ENCODE measurements at regions not wholly inside any gene's neighbourhood (a gene's known extent, or its start where the extent isn't known, plus 50 kb on each side); places are given as distances from the start of the nearest gene placed in this dataset.
A peak's percentile ranks its signal among the peaks of the same experiment; 100 is the strongest.

DNA sequence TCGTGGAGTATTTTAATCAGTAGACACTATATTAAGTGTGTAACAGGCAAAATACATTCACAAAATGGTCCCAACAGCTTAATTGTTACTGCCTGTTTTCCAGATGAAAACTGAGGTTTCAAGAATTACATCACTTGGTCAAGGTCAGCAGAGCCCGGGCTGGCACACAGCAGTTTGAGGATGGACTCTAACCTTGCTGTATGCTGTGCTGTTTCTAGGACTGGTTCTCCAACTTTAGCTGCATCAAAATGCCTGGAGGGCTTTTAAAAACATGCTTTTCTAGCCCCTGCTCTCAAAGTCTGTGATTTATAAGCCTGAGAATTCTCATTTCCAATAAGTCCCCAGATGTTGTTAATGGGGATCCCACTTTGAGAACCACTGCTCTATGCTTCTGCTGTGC is 247.1 kb upstream of the FZD8 start:
- WGBS, 2 donors, result 46 to 53% methylated on average over 2 of the region's 2 CpGs
- Histone ChIP-seq H3K9me3 (no peaks in the 10 kb centered on the region), H3K36me3 (replicated peaks in 1 of 2; ENCODE audit: insufficient read depth in 1 of 2, low read depth in 2 of 2) (no peaks in the 10 kb centered on the region), H3K4me1 (peaks cover 12% of the 10 kb centered on the region), H3K27ac (no peak overlapping the region), H3K4me3 (no peak overlapping the region), H3K27me3 (no peaks in the 10 kb centered on the region)
- ATAC-seq, result no peak
- TF ChIP-seq POLR2A (IDR thresholded peaks at IDR 0.05) (no peak), CTCF (IDR thresholded peaks at IDR 0.05) (no peak)
- DNase-seq, result no peak
- intact Hi-C loops (cut with DNase I), result no loop called here

- intact Hi-C loops (cut with DNase I), result no loop called here
- TF ChIP-seq POLR2A (IDR thresholded peaks at IDR 0.05), result no peak
- DNase-seq (no peak), ATAC-seq (no peak)
- H3K4me3 ChIP-seq, result no peak overlapping the region
- no peak overlapping the region for H3K27ac ChIP-seq
- no peaks in the 10 kb centered on the region for H3K36me3 ChIP-seq (replicated peaks in 1 of 2; ENCODE audit: insufficient read depth in 1 of 2, low read depth in 2 of 2)
- no peaks in the 10 kb centered on the region for H3K9me3 ChIP-seq
- 88 to 93% methylated on average over 5 of the region's 5 CpGs for WGBS, 2 donors
- H3K27me3 ChIP-seq, result no peaks in the 10 kb centered on the region
- peaks cover 13% of the 10 kb centered on the region for H3K4me1 ChIP-seq
These were observed 246.3 kb upstream of the FZD8 start for GRCh38 chr10:35888400-35888799.

DNA sequence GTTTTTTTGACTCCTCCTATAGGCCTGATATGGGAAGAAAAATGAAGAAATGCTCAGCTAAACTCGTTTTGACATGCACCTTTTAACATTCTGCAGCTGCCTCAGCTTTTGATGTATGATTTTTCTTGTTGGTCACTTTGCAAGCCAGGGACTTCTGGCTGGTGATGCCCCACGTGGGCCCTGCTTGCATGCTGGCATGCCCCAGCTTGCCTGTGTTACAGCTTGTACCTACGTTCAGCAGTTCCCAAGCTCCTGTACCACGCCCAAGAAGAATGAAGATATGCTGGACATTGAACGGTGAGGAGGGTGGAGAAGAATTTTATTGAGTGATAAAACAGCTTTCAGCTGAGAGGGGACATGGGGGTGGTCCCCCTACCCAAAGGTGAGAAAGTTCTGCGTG is 245.6 kb upstream of the FZD8 start:
- H3K4me3 ChIP-seq, result no peak overlapping the region
- H3K27ac ChIP-seq, result no peak overlapping the region
- no peaks in the 10 kb centered on the region for H3K9me3 ChIP-seq
- DNase-seq (no peak), ATAC-seq (no peak)
- no peaks in the 10 kb centered on the region for H3K27me3 ChIP-seq
- no peaks in the 10 kb centered on the region for H3K36me3 ChIP-seq (replicated peaks in 1 of 2; ENCODE audit: insufficient read depth in 1 of 2, low read depth in 2 of 2)
- 68 to 71% methylated on average over 6 of the region's 6 CpGs for WGBS, 2 donors
- H3K4me1 ChIP-seq, result peaks cover 13% of the 10 kb centered on the region
- intact Hi-C loops (cut with DNase I), result no loop called here
- no peak for TF ChIP-seq POLR2A (IDR thresholded peaks at IDR 0.05)
- TF ChIP-seq CTCF (IDR thresholded peaks at IDR 0.05), result no peak

DNA sequence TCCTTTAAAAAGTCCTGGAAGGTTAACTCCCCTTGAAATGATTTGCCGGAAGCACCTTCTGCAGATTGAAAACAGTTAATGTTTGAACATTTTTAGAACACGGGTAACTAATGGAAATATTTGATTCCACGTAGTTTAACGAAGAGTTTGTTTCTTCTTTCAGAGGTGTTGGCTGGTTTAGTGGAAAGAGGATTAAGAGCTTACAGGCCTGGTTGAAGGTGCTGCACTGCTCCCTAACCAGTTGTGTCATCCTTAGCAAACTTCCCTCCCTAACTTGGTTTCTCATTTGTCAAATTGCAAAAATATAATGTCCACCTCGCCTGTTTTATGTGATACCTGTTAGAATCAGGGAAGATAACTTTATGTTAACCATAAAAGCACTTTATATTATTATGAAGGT is 243.0 kb upstream of the FZD8 start:
- ATAC-seq (no peak), DNase-seq (no peak)
- H3K36me3 ChIP-seq (replicated peaks in 1 of 2; ENCODE audit: insufficient read depth in 1 of 2, low read depth in 2 of 2), result no peaks in the 10 kb centered on the region
- H3K4me1 ChIP-seq, result peaks cover 13% of the 10 kb centered on the region
- peak overlapping the region in 2 of 4 donors; percentile 2 to 35 for H3K27ac ChIP-seq
- H3K27me3 ChIP-seq, result no peaks in the 10 kb centered on the region
- H3K4me3 ChIP-seq, result no peak overlapping the region
- TF ChIP-seq POLR2A (IDR thresholded peaks at IDR 0.05) (no peak), CTCF (IDR thresholded peaks at IDR 0.05) (no peak)
- WGBS, 2 donors, result 20 to 22% methylated on average over 5 of the region's 5 CpGs
- H3K9me3 ChIP-seq, result no peaks in the 10 kb centered on the region
- intact Hi-C loops (cut with DNase I), result no loop called here

DNA sequence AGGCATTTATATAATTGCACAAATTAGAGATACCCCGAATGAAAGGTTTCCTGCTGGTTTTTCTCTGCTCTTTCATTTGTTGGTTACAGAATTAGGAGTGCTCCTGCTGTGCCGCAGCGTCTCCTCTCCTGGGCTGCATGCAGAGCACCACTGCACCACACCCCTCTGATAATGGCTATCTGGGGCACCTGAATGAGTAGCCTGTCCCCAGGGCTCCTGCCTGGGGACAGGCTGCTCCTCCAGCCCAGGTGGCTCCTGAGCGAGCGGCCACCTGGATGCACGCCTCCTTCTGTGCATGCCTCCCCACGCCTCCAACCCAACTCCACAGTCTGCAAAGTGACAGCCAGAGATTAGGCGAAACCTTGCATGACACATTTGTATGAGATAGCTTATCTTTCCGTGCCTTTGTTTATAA is 242.6 kb upstream of the FZD8 start:
- peak; percentile 67 for ATAC-seq
- Histone ChIP-seq H3K4me1 (peaks cover 13% of the 10 kb centered on the region), H3K27me3 (no peaks in the 10 kb centered on the region), H3K27ac (peak overlapping the region in 2 of 4 donors; percentile 2 to 35), H3K36me3 (replicated peaks in 1 of 2; ENCODE audit: insufficient read depth in 1 of 2, low read depth in 2 of 2) (no peaks in the 10 kb centered on the region), H3K4me3 (no peak overlapping the region), H3K9me3 (no peaks in the 10 kb centered on the region)
- peak; percentile 14 to 43 (median 24) for DNase-seq
- intact Hi-C loops (cut with DNase I), result no loop called here
- WGBS, 2 donors, result 13 to 16% methylated on average over 9 of the region's 9 CpGs
- TF ChIP-seq CTCF (IDR thresholded peaks at IDR 0.05) (no peak), POLR2A (IDR thresholded peaks at IDR 0.05) (no peak)
